ENCODE measurements at regions not wholly inside any gene's neighbourhood (a gene's known extent, or its start where the extent isn't known, plus 50 kb on each side); places are given as distances from the start of the nearest gene placed in this dataset.

DNA sequence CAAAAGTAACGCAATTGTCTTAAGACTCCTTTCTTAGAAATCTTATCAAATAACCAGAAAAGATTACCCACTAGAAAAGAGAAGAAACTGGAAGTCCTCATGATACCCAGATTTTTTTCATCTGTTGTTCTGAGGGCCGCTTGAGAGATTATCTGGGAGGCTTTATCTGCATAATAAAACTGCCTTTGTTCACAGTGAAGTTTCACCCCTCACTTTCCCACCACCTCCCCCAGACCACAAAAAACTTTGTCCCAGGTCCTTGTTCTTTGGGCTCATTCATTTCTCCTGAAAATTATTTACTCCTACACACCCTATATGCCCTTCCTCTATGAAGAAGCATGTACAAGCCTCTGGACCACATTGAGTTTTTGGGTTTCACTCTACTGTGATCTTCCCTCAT, 745.1 kb upstream of the COBL start:
- DNase-seq (ENCODE audit: low read depth), result no peak

DNA sequence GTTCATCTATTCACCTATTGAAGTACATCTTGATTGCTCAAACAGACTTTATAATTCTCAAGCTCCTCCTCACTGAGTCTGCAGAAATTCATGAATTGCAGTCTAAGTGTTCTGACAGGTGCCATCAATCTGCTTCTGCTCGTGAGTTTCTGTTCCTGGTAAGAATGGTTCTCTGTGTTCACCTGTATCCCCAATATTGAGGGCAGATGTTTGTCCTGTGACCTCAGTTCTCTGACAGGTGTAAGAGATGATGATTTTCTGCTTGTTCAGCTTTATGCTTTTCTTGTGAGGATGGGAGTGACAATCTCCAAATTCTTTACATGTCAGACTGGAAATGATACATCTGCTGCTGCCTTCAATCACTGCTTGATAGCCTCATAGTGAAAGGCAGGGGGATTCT, 736.9 kb upstream of the COBL start:
- DNase-seq (ENCODE audit: low read depth), result no peak

DNA sequence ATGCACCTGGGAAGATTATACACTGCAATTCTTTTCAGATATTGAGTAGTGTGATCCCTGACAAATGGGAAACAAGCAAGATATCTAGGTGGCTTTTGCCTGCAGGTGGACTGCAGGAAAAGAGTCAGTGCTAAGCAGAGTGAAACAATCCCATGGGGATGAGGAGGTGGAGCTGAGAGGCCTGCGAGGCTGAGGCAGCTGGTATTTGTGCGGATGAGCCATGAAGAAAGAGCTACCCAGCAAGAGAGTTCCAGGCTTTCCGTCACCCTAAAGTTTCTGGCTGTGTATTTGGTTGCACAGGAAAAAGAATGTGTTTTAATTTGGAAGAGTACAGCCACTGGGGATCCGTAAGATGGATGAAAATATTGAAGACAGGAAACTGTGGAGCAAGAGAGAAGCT, 714.1 kb upstream of the COBL start:
- no peak for DNase-seq (ENCODE audit: low read depth)

DNA sequence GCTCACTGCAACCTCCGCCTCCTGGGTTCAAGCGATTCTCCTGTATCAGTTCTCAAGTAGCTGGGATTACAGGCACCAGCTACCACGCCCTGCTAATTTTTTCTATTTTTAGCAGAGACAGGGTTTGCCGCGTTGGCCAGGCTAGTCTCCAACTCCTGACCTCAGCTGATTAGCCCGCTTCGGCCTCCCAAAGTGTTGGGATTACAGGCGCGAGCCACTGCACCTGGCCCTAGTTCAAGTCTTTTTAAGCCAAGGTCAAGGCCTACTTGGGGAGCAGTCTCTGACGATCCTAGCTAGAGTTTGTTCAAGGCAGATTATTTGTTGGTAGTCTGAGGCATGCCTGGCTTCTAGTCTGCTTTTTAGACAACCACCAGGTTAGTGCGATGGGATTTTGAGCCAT, 709.5 kb upstream of the COBL start:
- DNase-seq (ENCODE audit: low read depth), result no peak

DNA sequence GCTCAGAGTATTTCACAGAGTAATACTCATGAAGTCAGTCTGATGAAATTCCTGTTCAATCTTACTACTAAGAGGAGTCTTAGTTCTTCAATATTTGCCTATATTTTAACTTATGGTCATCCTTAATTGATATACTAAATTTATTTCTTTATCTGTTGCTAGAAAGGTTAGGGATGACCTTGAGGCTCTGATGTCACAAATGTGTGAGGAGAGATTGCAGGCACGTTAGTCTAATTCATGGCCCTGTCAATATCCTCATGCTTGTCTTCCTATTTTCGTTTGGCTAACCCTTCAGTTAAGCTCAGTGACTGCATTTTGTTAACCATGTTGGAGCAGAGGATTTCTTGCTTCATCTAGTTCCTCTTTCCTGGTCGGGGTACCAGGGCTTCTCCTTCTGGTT, 704.7 kb upstream of the COBL start:
- no peak for DNase-seq (ENCODE audit: low read depth)

DNA sequence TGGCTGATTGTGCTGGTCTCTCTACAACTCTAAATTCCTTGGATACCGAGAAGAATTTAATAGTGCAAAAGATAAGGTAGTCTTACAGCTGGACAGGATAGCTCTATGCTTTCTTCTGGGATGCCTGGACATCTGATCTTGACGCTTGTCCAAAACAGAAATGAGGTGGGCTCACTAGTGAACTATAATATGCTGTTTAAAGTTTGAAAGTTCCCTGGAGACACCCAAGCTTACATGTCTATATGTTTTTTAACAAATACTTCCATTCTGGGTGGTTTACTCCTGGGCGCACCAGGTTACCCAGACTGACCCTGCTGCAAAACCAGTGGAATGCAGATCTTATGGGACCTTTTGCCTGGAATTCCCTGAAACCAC, 702.1 kb upstream of the COBL start:
- no peak for DNase-seq (ENCODE audit: low read depth)

DNA sequence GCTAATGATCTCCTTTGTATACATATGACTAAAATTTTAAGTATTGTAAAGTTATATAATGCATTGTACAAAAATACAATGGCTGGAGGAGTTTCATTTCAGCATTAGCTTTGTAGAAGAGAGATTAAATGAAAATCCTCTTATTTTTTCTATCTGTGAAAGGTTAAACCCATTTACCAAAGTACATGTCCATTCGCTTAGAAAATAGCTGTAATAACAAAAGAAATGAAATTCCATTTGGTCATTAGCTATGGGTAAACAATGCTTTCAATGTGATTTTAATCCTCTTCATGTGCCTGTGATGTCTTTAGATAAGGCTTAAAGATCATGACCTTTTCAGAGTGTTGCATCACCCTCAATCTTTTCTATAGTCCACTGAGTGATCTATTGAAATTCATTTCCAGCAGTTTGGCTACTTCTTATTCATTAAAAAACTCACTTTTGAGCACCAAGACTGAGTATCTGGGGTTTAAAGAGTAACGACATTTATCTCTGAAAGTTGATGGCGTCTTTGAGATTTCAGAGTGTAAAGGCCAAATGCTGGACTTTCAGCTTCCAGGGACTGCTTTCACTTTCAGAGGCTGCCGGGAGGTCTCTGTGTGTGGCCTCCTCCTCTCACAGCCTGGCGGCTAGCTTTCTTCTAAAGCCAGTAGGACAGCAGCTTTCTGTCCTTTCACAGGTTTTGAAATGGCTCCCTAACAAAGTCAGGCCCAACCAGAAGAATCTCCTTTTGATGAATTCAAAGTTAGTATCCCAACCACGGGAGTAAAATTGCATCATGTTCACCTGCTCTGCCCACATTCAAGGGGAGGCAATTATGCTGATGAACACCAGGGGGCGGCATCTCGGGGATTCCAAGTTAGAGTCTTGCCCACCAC, 701.4 kb upstream of the COBL start:
- no peak for DNase-seq (ENCODE audit: low read depth)

DNA sequence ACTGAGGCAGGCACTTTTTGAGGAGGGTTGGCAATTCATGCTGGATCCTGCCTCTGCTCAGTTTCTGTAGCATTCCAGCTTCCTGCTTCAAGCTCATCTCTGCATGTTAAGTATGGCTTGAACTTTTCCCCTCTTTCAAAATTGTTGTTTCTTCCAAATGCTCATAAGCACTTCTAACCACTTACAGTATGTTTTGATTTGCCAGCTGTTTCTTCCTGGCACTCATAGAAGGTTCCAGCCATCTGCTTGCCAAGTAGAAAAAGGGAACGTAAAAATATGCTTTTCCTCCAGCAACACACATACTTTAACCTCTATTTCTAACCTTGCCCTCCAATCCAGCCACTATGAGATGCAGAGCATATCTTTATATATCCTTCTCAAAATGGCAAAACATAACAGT, 692.6 kb upstream of the COBL start:
- no peak for DNase-seq (ENCODE audit: low read depth)

DNA sequence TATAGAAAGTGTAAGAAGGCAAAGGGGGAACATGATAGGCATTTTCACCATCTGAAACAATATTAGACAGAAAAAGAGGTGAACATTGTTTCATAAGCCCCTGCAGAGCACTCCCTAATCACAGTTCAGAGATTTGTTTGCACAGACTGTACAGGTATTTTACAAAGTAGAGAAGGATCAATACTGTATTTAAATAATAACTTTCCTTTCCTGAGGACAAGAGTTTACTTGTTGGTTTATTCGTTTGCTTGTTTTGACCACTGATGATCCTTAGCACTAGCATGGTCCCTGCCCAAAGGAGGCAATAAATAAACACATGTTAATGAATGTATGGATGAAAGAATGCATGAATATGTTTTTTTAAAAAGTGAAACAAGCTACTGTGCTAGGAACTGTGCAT, 690.1 kb upstream of the COBL start:
- no peak for DNase-seq (ENCODE audit: low read depth)

DNA sequence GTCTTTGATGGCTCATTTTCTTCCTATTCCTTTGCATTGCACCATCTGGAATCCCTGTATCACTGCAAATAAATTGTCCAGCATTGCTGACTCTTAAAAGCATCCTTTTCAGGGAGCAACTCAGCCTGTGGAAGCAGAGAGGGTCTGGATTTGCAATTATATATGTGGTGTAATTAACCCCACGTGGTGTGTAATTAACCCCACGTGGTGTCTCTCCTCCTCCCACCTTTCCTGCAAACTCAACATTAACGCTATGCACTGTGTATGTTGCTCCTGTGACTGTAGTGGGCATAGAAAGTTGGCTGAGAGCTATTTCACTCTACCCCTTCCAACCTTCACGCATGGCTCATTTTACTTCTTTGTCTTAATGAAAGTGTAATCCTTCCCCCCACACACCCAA, 689.0 kb upstream of the COBL start:
- DNase-seq (ENCODE audit: low read depth), result no peak

DNA sequence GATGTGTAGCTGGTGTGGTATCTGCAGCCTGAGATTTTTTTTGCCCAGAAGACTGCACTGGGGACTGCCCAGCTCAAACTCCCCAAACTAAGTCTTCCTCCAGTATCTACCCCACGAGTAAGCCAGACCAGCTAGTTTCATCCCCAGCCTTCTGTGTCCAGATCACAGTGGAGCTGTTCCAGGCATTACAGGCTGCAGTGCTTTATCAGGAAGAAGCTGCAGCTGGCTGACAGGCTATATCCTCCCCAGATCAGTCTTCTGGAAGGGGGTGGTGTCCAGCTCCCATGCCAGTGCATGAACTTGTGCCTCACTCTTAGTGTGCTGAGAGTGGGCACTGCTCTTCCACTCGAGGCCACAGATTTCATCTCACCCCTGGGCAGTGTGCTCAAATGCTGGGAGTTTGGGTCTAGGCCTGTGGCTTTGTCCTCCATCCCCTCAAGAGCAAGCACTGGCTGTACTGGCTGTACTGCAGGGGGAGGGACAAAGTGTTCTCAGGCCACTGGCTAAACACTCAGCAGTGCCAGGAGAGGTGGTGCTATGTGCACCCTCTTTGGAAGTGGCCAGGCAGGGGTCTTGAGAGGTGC, 679.1 kb upstream of the COBL start:
- no peak for DNase-seq (ENCODE audit: low read depth)

DNA sequence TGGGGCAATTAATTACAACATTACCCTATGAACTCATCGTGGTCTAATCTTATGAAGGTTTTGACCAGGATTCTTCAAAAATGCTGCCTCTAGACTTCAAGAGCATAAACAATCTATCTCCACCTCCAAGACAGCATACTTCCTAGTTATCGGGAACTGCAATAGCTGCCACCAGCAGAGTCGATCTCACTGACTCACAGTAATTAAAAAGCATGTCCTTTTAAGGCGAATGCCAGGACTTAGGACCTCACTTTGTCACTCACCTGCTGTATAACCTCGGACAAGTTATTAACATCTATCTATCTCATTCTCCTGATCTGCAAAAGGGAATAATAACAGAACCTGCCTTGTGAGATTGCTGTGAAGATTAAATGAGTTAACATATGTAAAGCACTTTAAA, 666.0 kb upstream of the COBL start:
- no peak for DNase-seq (ENCODE audit: low read depth)

DNA sequence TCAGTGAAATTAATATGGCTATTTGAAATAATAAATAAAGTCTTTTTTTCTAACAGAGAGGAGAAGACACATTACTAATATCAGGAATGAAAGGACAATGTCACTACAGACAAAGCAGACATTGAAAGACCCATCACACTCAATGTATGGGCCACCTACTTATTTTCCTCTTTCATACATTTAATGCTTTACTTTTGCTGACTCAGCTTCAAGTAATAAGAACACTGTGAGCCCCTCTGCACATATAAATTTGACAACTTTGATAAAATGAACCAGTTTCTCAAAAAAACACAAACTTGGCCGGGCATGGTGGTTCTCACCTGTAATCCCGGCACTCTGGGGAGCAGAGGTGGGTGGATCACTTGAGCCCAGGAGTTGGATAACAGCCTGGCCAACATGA, 664.2 kb upstream of the COBL start:
- no peak for DNase-seq (ENCODE audit: low read depth)

DNA sequence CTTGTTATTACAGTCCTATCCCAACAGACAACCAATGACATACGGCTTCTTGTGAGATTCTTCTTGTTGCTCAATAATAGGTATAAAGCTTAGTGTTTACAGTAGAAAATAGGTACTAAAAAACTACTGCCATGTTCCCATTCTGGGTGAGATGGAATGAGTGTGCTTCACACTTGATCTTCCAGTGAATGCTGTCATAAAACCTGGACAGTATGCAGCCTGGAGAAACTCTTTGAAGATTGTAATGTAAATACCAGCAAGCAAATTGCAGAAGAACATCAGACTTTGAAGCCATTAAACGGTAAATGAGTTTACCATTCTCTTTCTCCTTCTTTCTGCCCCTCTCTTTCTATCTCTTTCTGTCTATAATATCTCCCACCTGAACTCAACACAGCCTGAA, 663.7 kb upstream of the COBL start:
- no peak for DNase-seq (ENCODE audit: low read depth)

DNA sequence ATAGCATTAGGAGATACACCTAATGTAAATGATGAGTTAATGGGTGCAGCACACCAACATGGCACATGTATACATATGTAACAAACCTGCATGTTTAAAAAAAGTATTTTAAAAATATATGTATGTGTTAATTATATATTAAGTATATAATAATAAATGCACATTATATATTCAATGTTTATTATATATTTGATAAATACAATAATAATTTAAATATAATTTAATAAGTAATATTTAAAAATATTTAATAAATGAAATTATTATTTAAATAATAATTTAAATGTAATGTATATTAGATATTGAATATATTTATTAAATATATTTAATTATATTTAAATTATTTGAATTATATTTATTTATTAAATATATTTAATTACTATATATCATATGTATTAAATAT, 661.3 kb upstream of the COBL start:
- DNase-seq (ENCODE audit: low read depth), result no peak

DNA sequence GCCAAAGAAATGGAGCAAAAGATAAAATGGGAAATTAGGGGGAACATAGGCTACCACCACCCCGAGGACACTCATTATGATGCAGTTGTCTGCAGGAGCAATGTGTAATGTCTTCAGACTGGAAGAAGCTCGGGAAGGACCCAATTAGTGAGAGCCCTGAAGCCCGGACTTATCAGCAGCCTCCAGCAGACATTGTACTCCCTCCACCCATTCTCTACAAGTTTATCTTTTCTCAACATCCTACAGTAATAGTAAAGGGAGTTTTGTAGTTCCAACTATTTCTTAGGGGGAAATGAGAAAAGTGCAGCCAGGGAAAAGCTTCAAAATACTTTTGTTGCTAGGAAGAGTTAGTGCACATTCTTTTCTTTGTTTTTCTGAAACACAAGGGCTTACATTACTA, 657.3 kb upstream of the COBL start:
- DNase-seq (ENCODE audit: low read depth), result no peak

DNA sequence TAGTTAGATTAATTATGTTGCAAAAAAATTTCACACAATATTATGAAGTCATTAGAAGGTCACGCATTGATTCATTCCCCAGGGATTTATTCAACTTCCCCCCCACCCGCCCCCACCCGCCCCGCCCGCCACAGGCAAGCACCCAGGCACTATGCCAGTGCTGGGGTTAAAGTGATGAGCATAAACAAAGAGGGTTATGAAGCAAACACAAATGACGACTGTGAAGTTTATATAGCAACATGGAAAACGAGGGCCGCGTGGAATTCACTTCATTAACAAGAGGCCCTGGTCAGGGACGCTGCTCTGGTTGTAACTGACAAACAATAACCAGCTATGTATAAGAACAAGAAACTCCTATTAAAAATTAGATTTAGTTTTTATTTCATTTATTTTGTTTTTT, 656.5 kb upstream of the COBL start:
- DNase-seq (ENCODE audit: low read depth), result no peak

DNA sequence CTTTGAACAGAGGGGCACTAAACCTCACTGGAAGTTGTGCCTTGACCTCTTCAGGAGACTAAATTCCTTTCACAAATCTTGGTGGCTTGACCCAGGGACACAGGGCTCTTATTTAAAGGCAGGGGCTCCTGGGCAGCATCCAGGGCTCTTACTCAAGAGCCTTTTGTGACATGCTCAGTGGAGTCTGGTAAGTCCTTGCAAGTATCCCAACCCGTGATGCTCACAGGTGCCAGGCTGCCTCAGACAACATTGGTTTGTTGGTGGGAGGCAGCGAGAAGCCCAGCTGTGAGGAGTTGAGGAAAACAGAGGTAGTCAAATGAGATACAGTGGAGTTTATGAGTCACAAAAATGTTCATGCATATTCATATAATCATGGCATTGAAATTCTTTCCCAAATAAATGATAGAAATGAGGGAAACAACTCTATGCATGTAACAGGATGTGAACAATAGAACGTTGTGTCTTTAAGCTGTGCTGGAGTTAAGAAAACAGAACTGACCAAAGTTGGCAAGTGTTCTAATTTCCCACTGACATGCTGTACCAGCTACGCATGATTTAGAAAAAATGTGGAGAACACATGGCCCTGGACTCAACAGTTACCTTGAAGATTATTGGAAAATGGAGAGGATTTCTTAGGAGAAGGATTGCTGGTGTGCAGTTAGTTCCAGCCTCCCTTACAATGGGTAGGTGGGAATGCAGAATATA, 654.5 kb upstream of the COBL start:
- no peak for DNase-seq (ENCODE audit: low read depth)

DNA sequence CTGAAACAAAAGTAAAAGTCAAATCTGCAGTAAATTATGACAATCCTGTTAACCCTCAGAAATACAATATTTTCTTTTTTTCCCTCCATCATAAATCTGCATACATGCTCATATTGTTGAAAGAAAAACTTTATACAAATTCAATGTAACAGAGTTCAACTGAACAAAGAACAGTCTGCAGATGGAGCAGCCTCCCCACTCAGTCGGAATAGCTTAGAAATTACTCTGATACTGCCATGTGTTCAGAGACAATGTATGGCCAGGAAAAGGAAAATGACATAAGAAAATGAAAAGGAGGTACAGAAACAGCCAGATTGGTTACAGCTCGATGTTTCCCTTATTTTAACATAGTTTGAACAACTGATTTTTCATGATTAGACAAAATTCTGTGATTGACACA, 651.9 kb upstream of the COBL start:
- DNase-seq (ENCODE audit: low read depth), result no peak

DNA sequence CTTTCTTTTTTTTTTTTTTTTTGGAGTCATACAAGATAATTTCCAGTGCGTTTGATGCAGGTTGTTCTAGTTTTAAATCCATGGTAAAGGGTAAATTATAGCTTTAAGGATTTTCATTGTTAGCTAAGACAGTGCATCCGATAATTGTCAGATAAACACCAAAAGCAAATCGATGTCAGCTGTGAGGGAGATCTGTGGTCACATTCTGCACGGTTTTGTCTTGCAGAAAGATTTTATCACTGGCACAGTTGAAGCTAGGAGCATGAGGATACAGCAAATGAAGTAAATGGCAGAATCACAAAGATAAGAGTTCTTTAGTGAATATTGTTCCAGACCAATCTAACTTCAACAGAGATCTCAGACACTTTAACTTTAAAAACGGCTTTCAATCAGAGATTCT, 648.8 kb upstream of the COBL start:
- no peak for DNase-seq (ENCODE audit: low read depth)

DNA sequence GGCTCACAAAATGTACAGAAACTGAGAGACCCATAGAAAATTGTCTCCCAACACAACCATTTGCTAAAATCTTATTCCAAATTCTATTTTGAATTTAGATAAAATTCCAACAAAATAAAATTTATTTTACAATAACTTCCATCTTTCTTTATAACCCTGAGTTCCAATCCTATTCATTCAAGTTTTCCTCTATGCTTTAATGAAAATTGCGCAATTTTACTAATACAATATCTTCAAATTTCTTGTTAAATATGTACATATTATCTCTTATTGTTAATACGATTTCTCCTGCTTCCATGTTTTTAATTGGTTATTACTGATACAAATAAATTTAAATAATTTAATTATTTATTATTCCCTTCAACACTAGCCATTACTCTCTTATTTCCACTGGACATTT, 645.2 kb upstream of the COBL start:
- DNase-seq (ENCODE audit: low read depth), result no peak

DNA sequence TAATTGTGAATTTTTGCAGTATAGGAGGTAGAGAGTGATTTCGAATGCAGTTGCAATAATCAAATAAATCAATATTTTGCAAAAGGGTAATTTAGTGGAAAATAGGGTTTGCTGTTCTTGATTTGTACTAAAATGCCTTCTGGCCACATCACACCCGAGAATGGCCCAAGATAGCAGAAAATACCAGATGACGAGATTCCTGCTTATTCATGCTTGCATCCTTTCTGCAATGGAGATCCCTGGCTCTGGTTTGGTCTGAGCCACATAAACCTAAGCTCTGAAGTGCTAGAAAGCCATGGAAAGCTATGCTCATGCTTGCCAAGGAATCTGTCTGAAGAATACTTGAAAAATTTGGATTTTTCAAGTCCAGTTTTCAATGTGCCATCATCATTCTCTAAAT, 634.2 kb upstream of the COBL start:
- DNase-seq (ENCODE audit: low read depth), result no peak
